ENCODE measurements at regions not wholly inside any gene's neighbourhood (a gene's known extent, or its start where the extent isn't known, plus 50 kb on each side); places are given as distances from the start of the nearest gene placed in this dataset.
"Not testable (repeated sequence)": the region's sequence is repeated elsewhere in the genome, so short reads cannot be mapped to it uniquely, and the experiment has no call there.

DNA sequence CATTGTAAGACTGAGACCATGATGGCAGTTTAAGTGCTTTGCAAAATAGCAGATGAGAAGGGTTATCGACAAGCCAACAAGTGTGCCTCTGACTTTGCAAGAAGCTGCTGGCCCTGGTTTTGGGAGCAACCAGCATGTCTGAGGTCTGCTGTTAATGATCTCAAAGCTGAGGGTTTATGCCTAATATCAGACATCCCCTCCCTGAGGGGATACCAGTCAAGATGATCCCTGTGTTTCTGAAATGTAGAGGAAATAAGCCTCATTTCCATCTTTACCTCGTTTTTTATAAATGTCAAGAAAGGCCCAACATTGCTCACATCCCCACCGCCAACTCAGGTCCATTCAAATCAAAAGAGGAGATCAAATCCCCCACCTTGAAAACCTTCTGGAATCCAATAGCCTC, 120.6 kb downstream of the MYCN start:
- DNase-seq (ENCODE audit: low read depth, low spot score): no peak

DNA sequence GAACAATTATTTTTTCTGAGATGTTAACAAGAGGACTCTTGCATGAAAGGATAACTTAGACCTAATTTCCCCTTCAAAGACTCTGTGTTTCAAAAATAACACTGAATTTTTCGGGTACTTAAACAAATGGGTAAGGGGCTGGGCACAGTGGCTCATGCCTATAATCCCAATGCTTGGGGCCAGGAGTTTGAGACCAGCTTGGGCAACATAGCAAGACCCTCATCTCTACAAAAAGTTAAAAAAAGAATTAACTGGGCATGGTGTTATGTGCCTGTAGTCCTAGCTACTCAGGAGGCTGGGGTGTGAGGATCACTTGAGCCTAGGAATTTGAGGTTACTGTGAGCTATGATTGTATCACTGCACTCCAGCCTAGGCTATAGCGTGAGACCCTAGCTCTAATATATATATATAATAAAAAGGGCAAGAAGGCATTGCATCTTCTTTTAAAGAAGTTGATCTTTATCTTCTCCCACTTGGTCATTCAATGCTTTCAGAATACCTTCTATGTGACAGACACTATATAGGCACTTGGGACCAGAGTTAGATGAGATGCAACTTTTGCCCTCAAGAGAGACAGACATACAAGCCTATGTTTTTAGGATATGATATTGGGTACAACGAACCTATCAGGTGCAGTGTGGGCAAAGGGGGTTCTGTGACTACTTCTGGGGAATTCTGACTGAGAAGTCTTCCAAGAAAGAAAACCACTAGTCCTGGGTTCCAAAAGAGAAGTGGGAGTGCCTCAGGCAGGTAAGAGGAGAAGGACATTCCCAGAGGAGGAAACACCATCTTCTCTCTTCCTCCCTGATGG, 120.0 kb downstream of the MYCN start:
- no peak for DNase-seq (ENCODE audit: low read depth, low spot score)

DNA sequence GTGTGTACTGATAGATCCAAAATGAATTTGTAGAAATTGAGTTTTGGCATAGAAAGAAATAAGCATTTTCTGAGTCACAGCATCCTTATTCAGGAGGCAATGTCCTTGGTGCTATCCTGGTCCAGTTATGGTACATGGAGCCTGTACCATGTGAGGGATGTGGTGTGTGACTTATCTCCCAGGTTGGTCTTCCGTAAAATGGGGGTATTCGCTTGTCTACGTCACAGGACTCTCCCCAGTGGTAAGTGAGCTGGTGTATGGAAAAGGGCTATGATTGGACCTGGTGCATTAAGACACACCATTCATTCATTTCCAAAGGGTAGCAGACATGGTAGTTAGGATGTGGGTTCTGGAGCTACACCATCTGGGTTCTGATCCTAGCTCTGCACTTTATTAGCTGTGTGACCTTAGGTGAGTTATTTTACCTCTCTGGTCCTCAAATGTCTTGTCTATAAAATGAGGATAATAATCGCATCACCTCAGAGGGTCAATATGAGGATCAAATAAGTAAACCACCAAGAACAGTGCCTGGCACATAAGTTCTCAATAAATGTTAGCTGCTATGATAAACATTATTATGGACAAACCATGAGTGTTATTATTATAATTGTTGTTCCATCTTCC, 119.2 kb downstream of the MYCN start:
- DNase-seq (ENCODE audit: low read depth, low spot score): no peak

DNA sequence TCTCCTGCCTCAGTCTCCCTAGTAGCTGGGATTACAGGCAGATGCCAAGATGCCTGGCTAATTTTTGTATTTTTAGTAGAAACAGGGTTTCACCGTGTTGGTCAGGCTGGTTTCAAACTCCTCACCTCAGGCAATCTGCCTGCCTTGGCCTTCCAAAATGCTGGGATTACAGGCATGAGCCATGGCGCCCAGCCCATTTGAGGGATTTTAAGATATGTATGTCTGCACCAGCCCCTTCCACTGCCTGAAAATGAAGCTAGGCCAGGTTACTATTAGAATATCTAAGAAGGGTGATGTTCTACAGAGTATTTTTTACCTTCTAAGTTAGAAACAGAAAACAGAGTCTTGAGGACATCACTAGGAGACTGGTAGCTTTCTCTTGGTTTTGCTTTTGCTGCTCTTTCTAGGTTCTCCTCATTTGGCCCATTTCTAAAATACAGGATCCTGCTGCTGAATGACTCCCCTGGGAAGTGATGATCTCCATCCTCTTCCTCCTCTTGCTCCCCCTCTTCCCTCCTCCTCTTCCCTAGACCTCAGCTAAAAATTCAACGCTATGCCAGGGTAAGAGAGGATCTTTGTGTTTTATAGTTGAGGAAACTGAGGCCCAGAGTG, 118.5 kb downstream of the MYCN start:
- DNase-seq (ENCODE audit: low read depth, low spot score): no peak

DNA sequence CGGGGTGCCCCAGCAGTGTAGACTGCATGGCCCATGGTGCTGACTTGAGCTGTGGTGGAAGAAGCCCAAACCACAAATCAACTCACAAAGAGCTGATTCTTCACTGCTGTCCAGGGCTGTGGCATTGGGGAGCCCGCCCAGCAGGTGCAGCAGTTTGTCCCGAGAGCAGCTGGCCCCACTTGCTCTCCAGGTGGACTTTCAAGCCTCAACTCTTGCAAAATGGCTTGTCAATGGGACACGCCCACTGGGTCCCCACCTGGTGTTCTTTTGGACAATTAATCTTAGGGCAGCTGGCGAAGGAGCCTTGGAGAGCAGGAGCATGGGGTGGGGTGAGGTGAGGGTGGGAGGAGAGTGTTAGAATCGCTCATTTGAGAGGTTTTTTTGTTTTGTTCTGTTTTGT, 117.9 kb downstream of the MYCN start:
- no peak for DNase-seq (ENCODE audit: low read depth, low spot score)

DNA sequence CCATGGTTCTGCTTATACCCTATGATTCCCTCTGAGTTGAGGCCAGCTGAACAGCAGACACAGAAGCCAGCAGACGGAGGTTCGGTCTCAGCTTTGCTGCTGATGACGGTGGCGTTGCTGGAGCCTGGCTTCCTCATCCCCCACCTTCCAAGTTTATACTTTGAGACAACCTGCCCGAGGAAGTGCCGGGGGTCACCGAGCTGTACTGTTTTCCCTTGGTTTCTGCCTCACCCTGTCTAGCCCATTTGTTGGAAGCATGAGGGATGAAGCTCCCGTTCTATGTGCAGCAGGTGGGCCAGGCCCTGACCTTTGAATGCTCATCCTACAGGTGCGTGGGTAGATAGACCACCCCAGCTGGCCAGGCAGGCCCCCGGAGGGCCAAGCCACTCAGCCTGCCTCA, 117.3 kb downstream of the MYCN start:
- DNase-seq (ENCODE audit: low read depth, low spot score): no peak

DNA sequence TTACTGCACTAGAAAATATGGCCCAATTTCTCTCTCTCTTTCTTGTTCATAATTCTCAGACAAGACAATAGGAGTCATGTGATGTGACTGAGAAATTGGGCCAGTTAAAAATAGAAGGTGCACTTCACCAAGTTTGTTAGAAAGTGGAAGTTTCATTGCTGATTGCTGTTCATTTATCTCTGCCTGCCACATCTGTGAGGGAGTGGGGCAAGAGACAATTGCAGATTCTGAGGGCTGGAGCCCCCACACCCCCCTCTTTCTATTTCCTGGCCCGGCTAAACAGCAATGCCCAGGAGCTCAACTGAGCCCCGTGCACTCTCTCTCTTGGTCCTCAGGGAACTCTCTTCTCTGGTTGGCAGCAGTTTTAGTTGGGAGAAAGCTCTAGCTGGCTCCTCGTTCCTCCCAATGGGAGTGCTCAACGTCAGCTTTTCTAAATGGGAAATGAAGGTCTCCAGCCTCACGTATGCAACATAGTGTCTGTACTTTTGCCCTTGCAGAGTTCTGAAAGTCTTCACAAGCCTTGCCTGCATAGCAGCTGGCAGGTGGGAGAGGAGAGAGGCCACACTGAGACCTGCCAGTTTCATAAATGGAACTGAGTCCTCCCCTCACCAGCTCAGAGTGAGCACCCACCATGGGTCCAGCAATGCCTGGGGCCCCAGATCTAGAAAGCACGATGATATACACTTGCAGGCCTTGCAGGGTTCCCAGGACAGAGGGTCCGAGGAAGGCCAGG, 115.7 kb downstream of the MYCN start:
- no peak for DNase-seq (ENCODE audit: low read depth, low spot score)

DNA sequence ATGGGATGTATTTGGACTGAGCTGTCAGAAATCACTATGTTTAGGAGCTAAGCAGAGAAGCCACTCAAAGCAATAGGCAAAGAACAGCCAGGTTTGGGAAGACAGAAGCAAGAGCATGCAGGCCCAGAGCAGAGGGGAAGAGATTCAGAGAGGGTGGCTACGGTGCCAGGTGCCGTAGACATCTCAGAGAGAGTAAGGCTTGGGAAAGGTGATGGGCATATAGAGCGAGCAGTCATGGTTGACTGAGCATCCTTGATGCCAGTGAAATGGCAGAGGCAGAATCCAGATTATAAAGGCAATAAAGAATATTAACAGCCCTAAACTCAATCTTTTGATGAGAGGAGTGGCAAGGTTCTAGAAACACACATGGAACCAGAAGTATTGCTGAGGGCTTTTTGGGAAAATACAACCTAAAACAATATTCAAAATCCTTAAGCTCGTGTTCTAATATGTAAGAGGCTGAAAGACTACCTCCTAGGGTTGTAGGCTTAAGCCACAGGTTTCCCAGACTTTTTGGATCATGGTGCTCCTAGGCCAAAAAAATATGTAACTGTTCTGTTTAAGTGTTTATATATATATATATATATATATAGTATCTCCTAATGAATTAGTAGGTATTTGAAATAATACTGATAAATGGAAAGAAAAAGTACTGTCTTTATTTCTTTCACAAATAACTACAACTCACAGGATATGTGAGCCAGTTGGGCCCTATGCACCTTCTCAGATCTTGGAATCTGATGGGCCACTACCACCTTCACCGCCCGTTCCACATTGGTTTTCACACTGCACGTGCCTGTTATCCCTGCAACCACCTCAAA, 113.3 kb downstream of the MYCN start:
- DNase-seq (ENCODE audit: low read depth, low spot score): no peak

DNA sequence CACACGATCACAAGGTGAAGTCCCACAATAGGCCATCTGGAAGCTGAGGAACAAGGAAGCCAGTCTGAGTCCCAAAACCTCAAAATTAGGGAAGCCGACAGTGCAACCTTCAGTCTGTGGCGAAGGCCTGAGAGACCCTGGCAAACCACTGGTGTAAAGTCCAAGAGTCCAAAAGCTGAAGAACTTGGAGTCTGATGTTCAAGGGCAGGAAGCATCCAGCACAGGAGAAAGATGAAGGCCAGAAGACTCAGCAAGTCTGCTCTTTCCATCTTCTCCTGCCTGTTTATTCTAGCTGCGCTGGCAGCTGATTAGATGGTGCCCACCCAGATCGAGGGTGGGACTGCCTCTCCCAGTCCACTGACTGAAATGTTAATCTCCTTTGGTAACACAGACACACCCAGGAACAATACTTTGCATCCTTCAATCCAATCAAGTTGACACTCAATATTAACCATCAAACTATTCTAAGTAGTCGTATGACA, 112.3 kb downstream of the MYCN start:
- not testable (repeated sequence) for DNase-seq (ENCODE audit: low read depth, low spot score)

DNA sequence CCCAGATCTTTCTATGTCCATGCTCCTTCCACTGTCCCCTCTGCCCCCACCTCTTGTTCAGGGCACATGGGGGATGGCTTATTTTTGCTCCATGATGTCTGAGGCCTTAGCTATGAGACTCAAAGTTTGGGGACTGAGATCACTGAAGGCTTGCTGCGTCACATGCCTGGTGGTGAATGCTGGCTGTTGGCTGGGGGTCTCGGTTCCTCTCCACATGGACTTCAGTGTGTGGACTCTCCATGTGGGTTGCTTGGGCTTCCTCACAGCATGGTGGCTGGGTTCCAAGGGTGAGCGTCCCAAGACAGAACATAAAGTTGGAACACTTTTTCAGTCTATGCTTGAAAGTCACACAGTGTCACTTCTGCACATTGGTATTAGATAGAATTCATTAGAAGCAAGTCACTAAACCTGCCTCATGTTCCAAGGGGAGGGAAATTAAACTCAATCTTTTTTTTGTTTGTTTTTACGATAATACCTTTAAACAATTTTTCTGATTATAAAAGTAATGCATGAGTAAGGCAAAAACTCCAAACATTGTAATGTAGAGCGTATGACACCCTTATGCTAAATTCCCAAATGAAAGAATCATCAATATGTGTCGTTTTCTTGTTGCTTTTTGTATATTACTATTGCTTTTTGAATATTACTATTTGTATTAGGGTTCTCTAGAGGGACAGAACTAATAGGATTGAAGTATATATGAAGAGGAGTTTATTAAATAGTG, 111.7 kb downstream of the MYCN start:
- no peak for DNase-seq (ENCODE audit: low read depth, low spot score)

DNA sequence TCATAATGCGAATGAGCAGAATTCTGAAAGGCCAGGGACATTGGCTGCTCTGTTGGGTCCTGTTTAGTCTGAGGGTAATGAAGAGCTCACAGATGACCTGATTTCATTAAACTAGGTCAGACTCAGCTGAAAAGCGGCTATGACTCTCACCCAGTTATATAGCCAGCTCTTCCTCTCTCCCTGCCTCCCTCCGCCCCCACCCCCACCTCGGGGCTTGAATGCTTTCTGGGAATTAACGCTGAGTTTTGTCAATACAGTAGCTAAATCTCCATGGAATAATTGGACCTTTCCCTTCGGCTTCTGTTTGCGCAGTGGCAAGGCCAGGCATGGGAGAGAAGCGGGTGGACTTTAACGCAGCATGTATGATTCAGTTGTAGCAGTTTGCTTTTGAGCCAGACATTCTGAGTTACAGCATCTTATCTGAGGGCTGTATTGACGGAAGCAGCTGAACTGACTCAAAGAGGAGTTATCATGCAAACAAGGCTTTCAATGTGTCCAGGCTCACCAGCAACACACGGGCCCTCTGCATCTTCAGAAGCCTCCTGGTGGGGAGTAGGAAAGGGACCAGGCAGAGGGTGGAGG, 110.6 kb downstream of the MYCN start:
- DNase-seq (ENCODE audit: low read depth, low spot score): no peak

DNA sequence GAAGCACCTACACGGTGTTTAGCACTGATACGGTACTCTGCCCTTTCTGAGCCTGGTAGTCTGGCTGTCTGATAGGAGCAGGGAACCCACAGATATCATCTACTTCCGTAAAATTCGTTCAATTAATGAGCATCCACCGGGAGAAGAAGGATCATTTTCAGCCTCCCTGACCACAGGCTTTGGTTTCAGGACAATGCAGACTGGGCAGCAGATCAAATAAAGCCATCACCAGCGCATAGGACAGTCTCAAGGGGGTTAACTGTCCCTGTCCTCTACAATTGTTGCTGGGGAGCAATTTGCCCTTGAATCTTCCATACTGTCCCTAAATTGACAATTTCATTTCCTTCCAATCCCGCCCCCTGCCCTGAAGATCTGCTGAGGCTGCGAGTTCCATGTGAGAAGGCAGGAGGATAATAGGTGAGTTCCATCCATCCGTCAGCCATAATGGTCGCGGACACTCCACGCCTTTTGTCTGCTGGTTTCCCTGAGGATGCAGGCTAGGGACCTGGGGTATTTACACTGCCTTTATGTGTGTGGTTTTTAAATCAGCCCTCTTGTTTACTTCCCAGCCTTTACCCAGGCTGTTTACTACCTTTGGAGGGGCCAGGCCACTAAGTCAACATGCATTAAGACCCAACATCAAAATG, 110.0 kb downstream of the MYCN start:
- no peak for DNase-seq (ENCODE audit: low read depth, low spot score)

DNA sequence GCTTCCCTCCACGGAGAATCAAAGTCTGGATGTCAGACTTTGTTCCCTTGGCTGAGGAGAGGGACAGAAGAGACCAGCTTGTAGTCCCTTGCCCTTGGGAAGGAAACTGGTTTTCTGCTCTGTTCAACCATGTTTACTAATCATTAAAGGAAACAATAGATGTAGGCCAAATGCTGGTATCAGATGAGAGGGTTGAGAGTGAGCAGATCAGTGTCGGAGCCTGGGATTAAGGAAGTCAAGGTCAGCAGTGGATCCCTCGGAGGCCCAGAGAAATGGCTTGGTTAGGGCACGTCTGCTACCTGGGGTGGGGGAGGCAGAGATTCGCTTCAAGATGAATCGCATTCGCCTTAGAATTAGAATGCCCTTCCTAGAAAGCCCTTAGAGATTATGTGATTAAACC, 109.1 kb downstream of the MYCN start:
- DNase-seq (ENCODE audit: low read depth, low spot score): no peak

DNA sequence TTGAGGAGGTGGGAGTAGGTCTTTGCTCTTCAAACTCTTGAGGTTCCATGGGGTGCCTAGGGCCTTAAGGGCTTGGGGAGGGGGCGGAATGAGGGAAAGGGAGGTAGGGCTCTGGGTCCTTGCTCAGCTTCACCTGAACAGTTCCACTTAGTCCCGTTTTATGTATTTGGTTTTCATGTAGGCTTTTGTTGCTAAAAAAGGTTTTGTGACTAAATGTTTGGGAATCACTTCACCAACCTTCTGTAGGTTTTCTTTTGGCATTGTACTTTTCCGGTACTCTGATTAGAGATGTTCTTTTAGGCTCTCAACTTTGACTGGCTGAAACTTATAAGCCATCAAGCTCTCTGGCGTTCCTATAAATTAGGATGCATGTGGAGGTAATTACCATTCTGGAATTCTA, 108.1 kb downstream of the MYCN start:
- DNase-seq (ENCODE audit: low read depth, low spot score): no peak

DNA sequence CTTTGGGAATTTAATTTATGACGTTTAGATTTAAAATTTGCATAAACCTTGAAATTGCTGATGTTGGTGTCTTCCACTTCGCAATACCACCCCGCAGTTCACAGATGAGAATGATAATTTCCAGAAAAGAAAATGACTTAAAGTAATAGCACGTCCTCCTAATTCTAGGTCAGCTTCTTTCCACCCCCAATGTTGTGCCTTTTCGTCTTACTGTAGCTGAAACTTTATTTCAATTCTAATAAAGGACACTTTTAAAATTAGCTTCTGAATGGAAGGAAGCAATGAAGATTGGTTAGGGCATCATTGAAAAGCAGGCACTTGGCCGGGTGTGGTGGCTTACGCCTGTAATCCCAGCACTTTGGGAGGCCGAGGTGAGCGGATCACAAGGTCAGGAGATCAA, 107.4 kb downstream of the MYCN start:
- DNase-seq (ENCODE audit: low read depth, low spot score): no peak

DNA sequence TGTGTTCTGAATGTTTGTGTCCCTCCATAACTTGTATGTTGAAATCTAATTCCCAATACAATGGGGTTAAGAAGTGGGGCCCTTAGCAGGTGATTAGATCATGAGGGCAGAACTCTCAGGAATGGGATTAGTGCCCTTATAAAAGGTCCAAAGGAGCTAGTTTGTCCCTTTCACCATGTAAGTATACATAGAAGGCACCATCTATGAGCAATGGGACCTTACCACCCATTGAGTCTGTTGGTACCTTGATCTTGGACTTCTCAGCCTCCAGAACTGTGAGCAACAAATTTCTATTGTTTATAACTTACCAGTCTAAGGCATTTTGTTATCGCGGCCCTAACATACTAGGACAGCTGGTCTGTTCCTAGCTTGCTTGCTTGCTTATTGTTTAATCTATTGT, 106.3 kb downstream of the MYCN start:
- no peak for DNase-seq (ENCODE audit: low read depth, low spot score)

DNA sequence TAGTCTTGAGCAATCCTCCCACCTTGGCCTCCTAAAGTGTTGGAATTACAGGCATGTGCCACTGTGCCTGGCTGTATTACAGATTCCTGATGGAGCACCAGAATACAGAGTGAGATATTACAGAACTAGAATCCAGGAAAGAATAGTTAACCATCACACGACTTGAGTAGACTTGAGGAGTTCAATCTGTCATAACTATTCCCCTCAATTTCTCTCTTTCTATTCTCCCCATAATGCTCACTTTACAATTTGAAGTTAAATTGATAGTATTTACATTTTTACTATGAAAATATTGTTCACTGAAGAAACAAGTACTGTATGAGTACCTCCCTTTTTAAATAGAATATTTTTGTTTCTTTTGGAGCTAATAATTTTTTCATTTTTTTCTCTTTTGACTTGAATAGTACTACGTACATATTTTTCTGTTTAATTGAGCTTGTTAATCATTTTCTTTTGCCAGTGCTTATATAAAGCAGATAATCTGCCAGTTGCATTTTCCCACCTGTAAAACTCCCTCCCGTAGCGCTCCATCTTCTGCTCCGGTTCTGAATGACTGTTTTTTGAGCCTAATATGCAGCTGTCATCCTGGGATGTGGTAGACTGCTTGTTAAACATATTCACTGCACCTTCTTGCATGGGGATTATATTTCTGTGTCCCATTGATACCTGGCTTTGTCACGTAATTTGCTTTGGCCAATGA, 105.5 kb downstream of the MYCN start:
- no peak for DNase-seq (ENCODE audit: low read depth, low spot score)

DNA sequence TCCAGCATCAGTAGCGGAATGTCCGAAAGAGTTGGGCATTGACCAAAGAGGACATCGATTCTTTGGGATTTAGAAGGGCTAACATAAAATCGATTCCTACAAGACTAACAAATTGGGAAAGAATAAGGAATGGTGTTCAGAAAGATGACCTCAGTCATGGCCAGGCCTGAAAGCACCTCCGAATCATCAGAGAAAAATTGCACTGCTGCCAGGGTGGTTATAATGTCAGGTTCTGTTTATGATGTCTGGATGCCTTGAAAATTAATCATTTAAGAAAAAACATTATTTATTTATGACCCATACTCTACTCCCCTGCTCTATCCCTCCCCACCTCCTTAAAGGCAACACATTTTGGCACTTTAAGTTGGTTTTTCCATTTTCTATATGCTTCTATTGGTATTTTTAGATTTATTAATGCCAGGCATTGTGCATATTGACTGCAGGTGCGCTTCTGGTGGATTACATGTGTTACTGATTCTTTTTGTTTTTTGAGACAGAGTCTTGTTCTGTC, 104.7 kb downstream of the MYCN start:
- DNase-seq (ENCODE audit: low read depth, low spot score): peak; percentile 7

DNA sequence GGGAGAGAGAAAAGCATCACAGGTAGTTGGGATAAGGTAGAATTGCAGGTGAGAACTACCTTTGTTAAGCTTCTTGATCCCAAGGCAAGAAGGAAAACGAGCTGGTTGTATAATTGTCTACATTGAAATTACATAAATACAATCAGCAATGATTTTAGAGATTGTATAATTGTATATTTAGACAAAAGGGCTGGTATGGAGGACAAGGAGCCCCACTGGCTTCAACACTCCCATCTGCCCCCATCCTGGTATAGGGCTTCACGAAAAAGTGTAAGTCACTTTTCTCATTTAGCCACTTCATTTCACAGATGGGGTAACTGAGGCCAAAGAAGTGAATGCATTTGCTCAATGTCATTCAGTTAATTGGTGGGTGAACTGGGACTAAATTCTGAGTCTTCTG, 103.3 kb downstream of the MYCN start:
- no peak for DNase-seq (ENCODE audit: low read depth, low spot score)

All from astrocyte of the hippocampus (primary cell).